ENCODE measurements at regions not wholly inside any gene's neighbourhood (a gene's known extent, or its start where the extent isn't known, plus 50 kb on each side); places are given as distances from the start of the nearest gene placed in this dataset.

DNA sequence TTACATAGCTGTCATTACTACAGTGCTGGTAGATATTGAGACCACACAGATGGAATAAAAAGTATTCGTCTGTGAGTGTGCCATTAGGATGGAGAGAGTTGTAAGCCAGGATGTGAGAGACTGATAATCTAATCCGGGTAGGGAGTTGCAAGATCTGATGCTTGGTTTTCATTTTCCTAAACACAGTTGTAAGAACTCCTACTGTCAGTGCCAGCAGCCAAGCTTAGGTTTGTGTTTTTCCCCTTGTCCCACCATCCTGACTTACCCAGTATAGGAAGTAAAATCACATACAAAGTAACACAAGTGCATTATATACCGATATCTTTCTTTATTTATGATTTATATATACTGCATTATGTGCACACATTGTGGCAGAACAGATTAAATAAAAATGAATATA lies 726.4 kb upstream of the PCDH20 start:
- no peak for TF ChIP-seq Cebpa-rat (IDR thresholded peaks at IDR 0.05)
- H3K9ac ChIP-seq: no peak overlapping the region
- 0 out of 22 replicates have a peak, but pooled peaks cover 0 to 4% (median 0%) of the 10 kb centered on the region in 11 experiments for H3K36me3 ChIP-seq
- peaks cover 45 to 87% (median 66%) of the 10 kb centered on the region in 11 experiments for H3K9me3 ChIP-seq (replicated peaks in 1 of 11)
- H3K4me3 ChIP-seq: no peak overlapping the region
- no peaks in the 10 kb centered on the region for H3K27me3 ChIP-seq
- no peaks in the 10 kb centered on the region for H4K20me1 ChIP-seq
- no peak overlapping the region for H3K27ac ChIP-seq
- H3K4me1 ChIP-seq: peaks cover 0 to 18% (median 4%) of the 10 kb centered on the region in 10 experiments; a peak in 6 of 20 replicates
- no peak overlapping the region for H3K4me2 ChIP-seq

DNA sequence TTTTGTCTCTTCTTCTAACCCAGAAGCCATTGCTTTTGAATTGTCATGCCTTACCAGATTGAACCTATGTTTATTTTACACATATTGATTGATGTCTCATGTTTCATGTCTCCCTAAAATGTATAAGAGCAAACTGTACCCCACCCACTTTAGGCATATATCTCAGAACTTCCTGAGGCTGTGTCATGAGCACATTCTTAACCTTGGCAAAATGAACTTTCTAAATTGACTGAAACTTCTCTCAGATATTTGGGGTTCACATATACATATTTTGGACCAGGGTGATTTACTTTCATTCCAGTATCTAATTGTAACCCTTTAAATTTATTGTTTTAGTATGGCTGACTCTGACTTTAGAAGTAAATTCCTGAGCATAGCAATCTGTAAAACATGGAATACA lies 723.9 kb upstream of the PCDH20 start:
- no peak overlapping the region for H3K27ac ChIP-seq
- H3K9me3 ChIP-seq (replicated peaks in 1 of 11): peaks cover 37 to 68% (median 49%) of the 10 kb centered on the region in 11 experiments
- H3K27me3 ChIP-seq: no peaks in the 10 kb centered on the region
- H3K4me3 ChIP-seq: no peak overlapping the region
- 0 out of 22 replicates have a peak, but pooled peaks cover 0 to 4% (median 0%) of the 10 kb centered on the region in 11 experiments for H3K36me3 ChIP-seq
- no peak for TF ChIP-seq Cebpa-rat (IDR thresholded peaks at IDR 0.05)
- no peak overlapping the region for H3K4me2 ChIP-seq
- peaks cover 0 to 18% (median 4%) of the 10 kb centered on the region in 10 experiments; a peak in 6 of 20 replicates for H3K4me1 ChIP-seq
- H3K9ac ChIP-seq: no peak overlapping the region
- no peaks in the 10 kb centered on the region for H4K20me1 ChIP-seq

DNA sequence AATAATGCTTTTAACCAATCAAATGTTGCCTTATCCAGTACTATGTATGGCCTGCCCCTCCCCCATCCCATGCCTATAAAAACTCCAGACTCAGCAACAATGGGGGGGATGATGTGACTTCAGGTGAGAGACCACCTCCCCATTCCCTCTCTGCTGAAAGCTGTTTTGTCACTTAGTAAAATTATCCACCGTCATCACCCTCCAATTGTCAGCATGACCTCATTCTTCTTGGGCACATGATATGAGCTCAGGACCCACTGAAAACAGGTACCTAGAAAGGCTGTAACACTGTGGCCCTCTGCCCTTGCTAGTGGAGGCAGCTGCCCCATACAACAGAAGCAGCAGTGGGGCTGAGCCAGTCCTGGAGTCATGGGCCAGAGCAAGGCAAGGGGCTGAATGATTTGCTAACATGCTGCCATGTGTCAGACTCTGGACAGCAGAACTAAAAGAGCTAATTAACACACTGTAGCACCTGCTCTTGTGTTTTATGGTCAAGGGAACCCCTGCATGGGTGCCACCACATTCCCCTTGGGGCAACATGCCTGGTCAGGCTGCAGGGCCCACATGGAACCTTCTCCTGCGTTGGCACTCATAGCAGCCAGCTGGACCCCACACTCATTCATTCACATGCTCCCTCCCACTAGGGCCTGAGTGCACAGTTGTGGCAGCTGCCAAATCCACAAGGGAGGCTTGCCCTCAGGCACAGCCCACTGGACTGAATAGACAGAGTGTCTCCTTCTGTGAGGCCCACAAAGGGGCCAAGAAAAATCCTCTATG lies 722.2 kb upstream of the PCDH20 start:
- peaks cover 0 to 7% (median 2%) of the 10 kb centered on the region in 10 experiments; a peak in 6 of 20 replicates for H3K4me1 ChIP-seq
- no peak overlapping the region for H3K27ac ChIP-seq
- TF ChIP-seq Cebpa-rat (IDR thresholded peaks at IDR 0.05): no peak
- H4K20me1 ChIP-seq: no peaks in the 10 kb centered on the region
- H3K9ac ChIP-seq: no peak overlapping the region
- no peaks in the 10 kb centered on the region for H3K27me3 ChIP-seq
- peaks cover 33 to 61% (median 43%) of the 10 kb centered on the region in 11 experiments for H3K9me3 ChIP-seq (replicated peaks in 1 of 11)
- H3K4me2 ChIP-seq: peak overlapping the region in 3 of 11 experiments; percentile 8 to 27 (median 17); a peak in 3 of 22 replicates
- H3K4me3 ChIP-seq: no peak overlapping the region
- 0 out of 22 replicates have a peak, but pooled peaks cover 0 to 4% (median 0%) of the 10 kb centered on the region in 11 experiments for H3K36me3 ChIP-seq

DNA sequence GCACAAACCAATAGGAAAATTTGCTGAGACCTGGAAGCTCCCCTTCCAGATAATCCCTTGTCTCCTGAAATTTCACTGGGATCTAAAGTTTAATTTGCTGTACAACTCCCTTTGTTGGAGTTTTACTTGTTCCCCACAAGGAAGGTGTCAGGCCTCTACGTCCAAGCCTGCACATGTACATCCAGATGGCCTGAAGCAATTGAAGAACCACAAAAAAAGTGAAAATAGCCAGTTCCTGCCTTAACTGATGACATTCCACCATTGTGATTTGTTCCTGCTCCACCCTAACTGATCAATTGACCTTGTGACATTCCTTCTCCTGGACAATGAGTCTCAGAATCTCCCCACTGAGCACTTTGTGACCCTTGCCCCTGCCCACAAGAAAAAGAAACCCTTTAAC lies 716.0 kb upstream of the PCDH20 start:
- no peak overlapping the region for H3K27ac ChIP-seq
- peaks cover 0 to 20% (median 12%) of the 10 kb centered on the region in 10 experiments; a peak in 10 of 20 replicates for H3K4me1 ChIP-seq
- TF ChIP-seq Cebpa-rat (IDR thresholded peaks at IDR 0.05): no peak
- H3K4me3 ChIP-seq: no peak overlapping the region
- no peaks in the 10 kb centered on the region for H3K27me3 ChIP-seq
- H3K9me3 ChIP-seq (replicated peaks in 1 of 11): peaks cover 9 to 37% (median 22%) of the 10 kb centered on the region in 11 experiments; a peak in 18 of 22 replicates
- no peaks in the 10 kb centered on the region for H4K20me1 ChIP-seq
- H3K36me3 ChIP-seq: no peaks in the 10 kb centered on the region
- no peak overlapping the region for H3K4me2 ChIP-seq
- no peak overlapping the region for H3K9ac ChIP-seq

DNA sequence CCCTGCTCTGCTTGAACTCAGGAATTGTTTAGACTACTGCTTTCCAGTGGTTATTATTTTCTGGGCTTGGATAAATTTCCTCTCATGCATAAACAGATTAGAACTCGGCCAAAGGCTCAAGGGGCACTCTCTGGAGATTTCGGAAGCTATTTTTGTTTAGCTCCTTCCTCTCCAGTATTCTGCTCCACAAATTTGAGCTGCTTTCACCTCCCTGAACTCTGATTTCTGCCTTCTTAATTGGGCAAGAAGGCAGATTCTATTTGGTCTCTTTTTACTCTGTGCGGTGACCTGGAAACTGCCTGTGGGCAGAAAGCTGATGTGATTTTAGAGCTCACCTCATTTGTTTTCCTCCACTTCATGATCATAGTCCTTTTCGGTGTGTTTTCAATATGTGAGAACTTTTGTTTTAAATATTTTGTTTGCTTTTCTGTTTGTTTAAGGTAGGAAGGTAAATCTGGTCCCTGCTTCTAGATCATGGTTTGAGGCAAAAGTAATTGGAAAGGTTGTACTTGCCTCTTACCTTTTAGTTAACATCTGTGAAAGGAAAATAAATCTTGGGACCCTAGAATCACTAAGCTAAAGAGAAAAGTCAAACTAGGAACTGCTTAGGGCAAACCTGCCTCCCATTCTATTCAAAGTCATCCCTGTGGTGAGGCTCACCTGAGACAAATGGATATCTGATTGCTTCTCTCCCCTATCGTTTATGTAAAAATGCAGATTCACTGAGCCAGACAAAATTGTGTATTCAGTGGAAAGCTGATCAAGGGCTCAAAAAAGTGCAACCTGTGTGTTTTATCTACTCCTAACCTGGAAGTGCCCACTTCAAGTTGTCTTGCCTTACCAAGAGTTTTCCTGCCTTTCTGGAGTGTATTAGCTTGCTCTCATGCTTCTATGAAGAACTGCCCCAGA lies 714.7 kb upstream of the PCDH20 start:
- Histone ChIP-seq H3K4me3 (no peak overlapping the region), H4K20me1 (no peaks in the 10 kb centered on the region), H3K27me3 (no peaks in the 10 kb centered on the region), H3K36me3 (no peaks in the 10 kb centered on the region), H3K27ac (no peak overlapping the region), H3K4me1 (peaks cover 0 to 20% (median 12%) of the 10 kb centered on the region in 10 experiments; a peak in 10 of 20 replicates), H3K9me3 (replicated peaks in 1 of 11) (peaks cover 9 to 37% (median 22%) of the 10 kb centered on the region in 11 experiments; a peak in 18 of 22 replicates), H3K9ac (no peak overlapping the region), H3K4me2 (peak overlapping the region in 8 of 11 experiments; percentile 32 to 75 (median 50); a peak in 15 of 22 replicates)
- no peak for TF ChIP-seq Cebpa-rat (IDR thresholded peaks at IDR 0.05)

GRCh38 chr13:62129000-62129551 lies 713.4 kb upstream of the PCDH20 start:
- no peaks in the 10 kb centered on the region for H4K20me1 ChIP-seq
- H3K9me3 ChIP-seq (replicated peaks in 1 of 11): peaks cover 9 to 34% (median 22%) of the 10 kb centered on the region in 11 experiments; a peak in 18 of 22 replicates
- no peak for TF ChIP-seq Cebpa-rat (IDR thresholded peaks at IDR 0.05)
- H3K27me3 ChIP-seq: no peaks in the 10 kb centered on the region
- H3K27ac ChIP-seq: no peak overlapping the region
- no peaks in the 10 kb centered on the region for H3K36me3 ChIP-seq
- peaks cover 0 to 20% (median 12%) of the 10 kb centered on the region in 10 experiments; a peak in 10 of 20 replicates for H3K4me1 ChIP-seq
- H3K9ac ChIP-seq: no peak overlapping the region
- no peak overlapping the region for H3K4me3 ChIP-seq
- H3K4me2 ChIP-seq: 0 out of 22 replicates have a peak overlapping the region, but pooled peaks of 1 of the 11 experiments have one; percentile 60

GRCh38 chr13:62126400-62126799 lies 710.8 kb upstream of the PCDH20 start:
- Histone ChIP-seq H3K4me3 (no peak overlapping the region), H3K4me2 (no peak overlapping the region), H4K20me1 (no peaks in the 10 kb centered on the region), H3K36me3 (no peaks in the 10 kb centered on the region), H3K27ac (no peak overlapping the region), H3K4me1 (peaks cover 0 to 20% (median 12%) of the 10 kb centered on the region in 10 experiments; a peak in 10 of 20 replicates), H3K9me3 (replicated peaks in 1 of 11) (peaks cover 1 to 23% (median 15%) of the 10 kb centered on the region in 11 experiments; a peak in 18 of 22 replicates), H3K9ac (no peak overlapping the region), H3K27me3 (no peaks in the 10 kb centered on the region)
- no peak for TF ChIP-seq Cebpa-rat (IDR thresholded peaks at IDR 0.05)

GRCh38 chr13:62125451-62125850 lies 709.8 kb upstream of the PCDH20 start:
- Histone ChIP-seq H3K4me1 (peaks cover 0 to 20% (median 9%) of the 10 kb centered on the region in 10 experiments; a peak in 10 of 20 replicates), H3K27ac (no peak overlapping the region), H3K4me2 (no peak overlapping the region), H3K36me3 (no peaks in the 10 kb centered on the region), H3K9me3 (replicated peaks in 1 of 11) (peaks cover 0 to 22% (median 11%) of the 10 kb centered on the region in 11 experiments; a peak in 9 of 22 replicates), H3K4me3 (no peak overlapping the region), H3K9ac (no peak overlapping the region), H4K20me1 (no peaks in the 10 kb centered on the region), H3K27me3 (no peaks in the 10 kb centered on the region)
- TF ChIP-seq Cebpa-rat (IDR thresholded peaks at IDR 0.05): no peak
